GM18858 (cell line): ENCODE measurements at regions not wholly inside any gene's neighbourhood (a gene's known extent, or its start where the extent isn't known, plus 50 kb on each side); places are given as distances from the start of the nearest gene placed in this dataset.

Experiments used
- ATAC-seq: cut with Tn5 transposase; IDR thresholded peaks from one replicate; pipeline ENCODE4 v1.9.1; 2021; ENCODE audit not compliant: unreplicated experiment

- ATAC-seq, result no peak
Observed at GRCh38 chr3:124091716-124092115, 99.8 kb upstream of the ROPN1 start.

GRCh38 chr3:124092811-124093210 lies 100.9 kb upstream of the ROPN1 start:
- ATAC-seq, result no peak

- ATAC-seq, result no peak
Observed at GRCh38 chr3:124094496-124094895, 102.6 kb upstream of the ROPN1 start.

GRCh38 chr3:124097362-124098131 lies 105.6 kb upstream of the ROPN1 start:
- ATAC-seq, result no peak

- no peak for ATAC-seq
Observed at GRCh38 chr3:124101643-124102042, 109.7 kb upstream of the ROPN1 start.

- no peak for ATAC-seq
Observed at GRCh38 chr3:124107104-124107890, 115.4 kb upstream of the ROPN1 start.

GRCh38 chr3:124108446-124108845 lies 116.5 kb upstream of the ROPN1 start:
- no peak for ATAC-seq

- no peak for ATAC-seq
Observed at GRCh38 chr3:124113485-124113884, 121.6 kb upstream of the ROPN1 start.

- ATAC-seq, result no peak
Observed at GRCh38 chr3:124115279-124115678, 123.4 kb upstream of the ROPN1 start.

GRCh38 chr3:124115956-124116355 lies 124.0 kb upstream of the ROPN1 start:
- no peak for ATAC-seq

- no peak for ATAC-seq
Observed at GRCh38 chr3:124116906-124117305, 125.0 kb upstream of the ROPN1 start.

- no peak for ATAC-seq
Observed at GRCh38 chr3:124117486-124117885, 125.6 kb upstream of the ROPN1 start.

GRCh38 chr3:124118397-124118796 lies 126.5 kb upstream of the ROPN1 start:
- ATAC-seq, result no peak

- ATAC-seq, result no peak
Observed at GRCh38 chr3:124119056-124119716, 127.3 kb upstream of the ROPN1 start.

GRCh38 chr3:124121379-124122312 lies 129.7 kb upstream of the ROPN1 start:
- ATAC-seq, result no peak

- no peak for ATAC-seq
Observed at GRCh38 chr3:124125315-124125714, 133.4 kb upstream of the ROPN1 start.

GRCh38 chr3:124126436-124127023 lies 134.6 kb upstream of the ROPN1 start:
- no peak for ATAC-seq

GRCh38 chr3:124131158-124131557 lies 139.2 kb upstream of the ROPN1 start:
- ATAC-seq, result no peak

- ATAC-seq, result no peak
Observed at GRCh38 chr3:124131580-124131979, 139.7 kb upstream of the ROPN1 start.

GRCh38 chr3:124132813-124133212 lies 140.9 kb upstream of the ROPN1 start:
- no peak for ATAC-seq
